ENCODE measurements at regions not wholly inside any gene's neighbourhood (a gene's known extent, or its start where the extent isn't known, plus 50 kb on each side); places are given as distances from the start of the nearest gene placed in this dataset.

GRCh38 chr5:57857696-57858095 is 375.1 kb upstream of the ACTBL2 start:
- Histone ChIP-seq H3K9me3 (no peaks in the 10 kb centered on the region), H3K4me3 (ENCODE audit: low read depth, low read length) (no peak overlapping the region), H3K4me1 (no peaks in the 10 kb centered on the region), H3K27me3 (no peaks in the 10 kb centered on the region), H3K36me3 (no peaks in the 10 kb centered on the region)
- no peak for DNase-seq
- no peak for TF ChIP-seq CTCF (IDR thresholded peaks at IDR 0.05; ENCODE audit: low read depth, low read length)

DNA sequence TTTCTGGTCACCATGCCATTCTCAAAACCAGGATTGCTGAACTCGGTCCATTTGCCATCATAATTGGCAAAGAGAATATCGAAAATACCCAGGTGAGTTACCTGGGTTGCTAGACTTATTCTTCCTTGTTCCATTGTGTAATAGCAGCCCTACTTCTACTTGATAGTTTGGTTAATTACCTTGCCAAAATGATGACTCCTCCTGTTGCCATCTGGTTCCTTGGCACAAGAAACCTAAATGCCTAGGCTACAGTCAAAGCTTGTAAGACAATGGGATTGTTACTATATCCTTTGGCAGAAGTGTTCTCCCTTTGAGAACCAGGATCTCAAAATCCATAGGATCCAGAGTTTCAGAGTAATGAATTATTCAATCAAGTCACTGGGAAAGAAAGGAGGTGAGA is 373.2 kb upstream of the ACTBL2 start:
- no peak for DNase-seq
- no peaks in the 10 kb centered on the region for H3K9me3 ChIP-seq
- no peaks in the 10 kb centered on the region for H3K27me3 ChIP-seq
- no peak for TF ChIP-seq CTCF (IDR thresholded peaks at IDR 0.05; ENCODE audit: low read depth, low read length)
- no peaks in the 10 kb centered on the region for H3K36me3 ChIP-seq
- H3K4me3 ChIP-seq (ENCODE audit: low read depth, low read length) = no peak overlapping the region
- no peaks in the 10 kb centered on the region for H3K4me1 ChIP-seq

DNA sequence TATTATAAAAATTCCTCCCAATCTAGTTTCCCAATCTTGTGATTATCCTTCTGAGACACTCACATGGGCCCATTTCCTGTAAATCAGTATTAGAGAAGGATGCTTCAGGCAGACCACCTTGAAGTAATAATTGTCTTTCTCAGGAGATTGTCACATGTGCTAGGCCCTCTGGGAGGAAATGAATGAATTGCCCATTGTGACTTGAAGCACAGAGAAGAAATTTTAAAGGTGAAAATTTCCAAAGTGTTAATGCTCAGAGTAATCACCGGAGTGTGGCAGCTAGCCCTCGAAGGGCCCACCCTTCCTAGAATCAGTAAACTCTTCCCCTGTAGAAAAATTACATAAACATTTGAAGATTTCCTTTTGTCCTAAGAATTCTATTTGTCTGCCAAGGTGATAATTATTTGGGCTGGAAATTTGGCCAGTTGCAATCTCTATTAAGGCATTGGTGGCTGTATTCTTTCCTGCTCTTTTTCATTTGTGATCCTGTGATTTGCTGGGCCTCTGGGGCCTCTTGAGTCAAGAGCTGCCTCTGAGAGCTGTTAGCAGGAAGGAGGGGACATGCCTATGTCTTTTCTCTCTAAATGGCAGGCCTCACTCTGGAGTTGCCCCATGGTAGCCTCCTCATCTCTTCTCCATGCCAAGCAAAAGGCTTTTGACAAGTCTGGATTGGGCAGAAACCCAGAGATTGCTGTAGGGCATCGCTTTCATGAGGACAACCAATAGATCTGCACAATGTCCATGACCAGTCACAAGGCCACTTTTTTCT is 371.5 kb upstream of the ACTBL2 start:
- Histone ChIP-seq H3K36me3 (no peaks in the 10 kb centered on the region), H3K27me3 (no peaks in the 10 kb centered on the region), H3K9me3 (no peaks in the 10 kb centered on the region), H3K4me3 (ENCODE audit: low read depth, low read length) (no peak overlapping the region), H3K4me1 (no peaks in the 10 kb centered on the region)
- DNase-seq = no peak
- TF ChIP-seq CTCF (IDR thresholded peaks at IDR 0.05; ENCODE audit: low read depth, low read length) = no peak

- Histone ChIP-seq H3K4me1 (no peaks in the 10 kb centered on the region), H3K4me3 (ENCODE audit: low read depth, low read length) (no peak overlapping the region), H3K36me3 (no peaks in the 10 kb centered on the region), H3K9me3 (no peaks in the 10 kb centered on the region), H3K27me3 (no peaks in the 10 kb centered on the region)
- no peak for TF ChIP-seq CTCF (IDR thresholded peaks at IDR 0.05; ENCODE audit: low read depth, low read length)
- no peak for DNase-seq
Measured at GRCh38 chr5:57850109-57850508, 367.5 kb upstream of the ACTBL2 start.

DNA sequence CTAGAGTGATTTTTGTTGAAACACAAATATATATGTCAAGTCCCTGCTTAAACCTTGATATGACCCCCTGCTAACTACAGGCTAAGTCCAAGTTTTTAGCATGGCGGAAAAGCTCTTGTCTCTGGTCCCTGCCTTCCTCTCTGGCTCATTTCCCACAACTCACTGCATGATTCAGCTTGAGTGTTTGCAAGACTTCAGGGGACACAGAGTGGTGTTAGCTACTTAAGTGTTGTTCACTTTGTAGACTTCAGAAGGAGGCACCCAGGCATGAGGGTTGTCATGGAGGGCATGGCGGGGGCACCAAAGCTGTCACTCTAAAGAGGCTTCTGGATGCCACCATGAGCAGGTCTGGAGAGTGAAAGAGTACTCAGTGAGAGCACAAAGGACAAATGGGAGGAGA is 362.4 kb upstream of the ACTBL2 start:
- no peaks in the 10 kb centered on the region for H3K4me1 ChIP-seq
- TF ChIP-seq CTCF (IDR thresholded peaks at IDR 0.05; ENCODE audit: low read depth, low read length) = no peak

GRCh38 chr5:57844410-57844809 is 361.8 kb upstream of the ACTBL2 start:
- Histone ChIP-seq H3K9me3 (no peaks in the 10 kb centered on the region), H3K36me3 (no peaks in the 10 kb centered on the region), H3K27me3 (no peaks in the 10 kb centered on the region), H3K4me1 (no peaks in the 10 kb centered on the region), H3K4me3 (ENCODE audit: low read depth, low read length) (no peak overlapping the region)
- DNase-seq = no peak
- no peak for TF ChIP-seq CTCF (IDR thresholded peaks at IDR 0.05; ENCODE audit: low read depth, low read length)

More for the DNA sequence above, 362.4 kb upstream of the ACTBL2 start:
- H3K27me3 ChIP-seq = no peaks in the 10 kb centered on the region
- DNase-seq = no peak
- no peak overlapping the region for H3K4me3 ChIP-seq (ENCODE audit: low read depth, low read length)
- no peaks in the 10 kb centered on the region for H3K36me3 ChIP-seq
- H3K9me3 ChIP-seq = no peaks in the 10 kb centered on the region
